ENCODE measurements at regions not wholly inside any gene's neighbourhood (a gene's known extent, or its start where the extent isn't known, plus 50 kb on each side); places are given as distances from the start of the nearest gene placed in this dataset.
A peak's percentile ranks its signal among the peaks of the same experiment; 100 is the strongest.
"Not testable (repeated sequence)": the region's sequence is repeated elsewhere in the genome, so short reads cannot be mapped to it uniquely, and the experiment has no call there.

- DNase-seq (ENCODE audit: low read depth), result no peak
- no peak overlapping the region for H3K4me3 ChIP-seq (ENCODE audit: low read depth, low read length)
Observed at GRCh38 chr6:27775796-27776184, 136.4 kb downstream of the OR2B2 start.

DNA sequence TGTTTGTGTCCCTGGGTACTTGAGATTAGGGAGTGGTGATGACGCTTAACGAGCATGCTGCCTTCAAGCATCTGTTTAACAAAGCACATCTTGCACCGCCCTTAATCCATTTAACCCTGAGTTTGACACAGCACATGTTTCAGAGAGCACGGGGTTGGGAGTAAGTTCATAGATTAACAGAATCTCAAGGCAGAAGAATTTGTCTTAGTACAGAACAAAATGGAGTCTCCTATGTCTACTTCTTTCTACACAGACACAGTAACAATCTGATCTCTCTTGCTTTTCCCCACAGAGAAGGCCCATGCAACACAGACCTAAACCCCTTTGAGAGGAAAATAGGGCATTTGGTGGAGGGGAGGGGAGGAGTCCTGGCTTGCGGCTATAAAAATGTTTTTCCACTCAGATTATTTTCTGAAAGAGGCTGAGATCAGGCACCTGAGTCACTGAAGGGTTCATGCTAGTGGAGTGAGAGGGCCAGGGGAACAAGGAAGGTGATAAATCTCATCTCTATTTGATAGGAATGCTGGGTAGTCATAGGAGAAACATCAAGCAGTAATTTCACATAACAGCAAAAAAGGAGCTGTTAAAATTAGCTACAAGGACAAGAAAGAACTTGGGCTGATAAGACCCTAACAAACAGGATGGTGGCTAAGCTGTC, 136.9 kb downstream of the OR2B2 start:
- DNase-seq (ENCODE audit: low read depth); H3K4me3 ChIP-seq (ENCODE audit: low read depth, low read length): not testable (repeated sequence)

More at GRCh38 chr6:27775796-27776184, 136.4 kb downstream of the OR2B2 start:
- TF ChIP-seq, protein P1, sequence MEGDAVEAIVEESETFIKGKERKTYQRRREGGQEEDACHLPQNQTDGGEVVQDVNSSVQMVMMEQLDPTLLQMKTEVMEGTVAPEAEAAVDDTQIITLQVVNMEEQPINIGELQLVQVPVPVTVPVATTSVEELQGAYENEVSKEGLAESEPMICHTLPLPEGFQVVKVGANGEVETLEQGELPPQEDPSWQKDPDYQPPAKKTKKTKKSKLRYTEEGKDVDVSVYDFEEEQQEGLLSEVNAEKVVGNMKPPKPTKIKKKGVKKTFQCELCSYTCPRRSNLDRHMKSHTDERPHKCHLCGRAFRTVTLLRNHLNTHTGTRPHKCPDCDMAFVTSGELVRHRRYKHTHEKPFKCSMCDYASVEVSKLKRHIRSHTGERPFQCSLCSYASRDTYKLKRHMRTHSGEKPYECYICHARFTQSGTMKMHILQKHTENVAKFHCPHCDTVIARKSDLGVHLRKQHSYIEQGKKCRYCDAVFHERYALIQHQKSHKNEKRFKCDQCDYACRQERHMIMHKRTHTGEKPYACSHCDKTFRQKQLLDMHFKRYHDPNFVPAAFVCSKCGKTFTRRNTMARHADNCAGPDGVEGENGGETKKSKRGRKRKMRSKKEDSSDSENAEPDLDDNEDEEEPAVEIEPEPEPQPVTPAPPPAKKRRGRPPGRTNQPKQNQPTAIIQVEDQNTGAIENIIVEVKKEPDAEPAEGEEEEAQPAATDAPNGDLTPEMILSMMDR (conservative IDR thresholded peaks at IDR 0.05; ENCODE audit: low read depth, low read length), result no peak

- DNase-seq (ENCODE audit: low read depth); H3K4me3 ChIP-seq (ENCODE audit: low read depth, low read length): not testable (repeated sequence)
Observed at GRCh38 chr6:27774264-27774600, 138.0 kb downstream of the OR2B2 start.

DNA sequence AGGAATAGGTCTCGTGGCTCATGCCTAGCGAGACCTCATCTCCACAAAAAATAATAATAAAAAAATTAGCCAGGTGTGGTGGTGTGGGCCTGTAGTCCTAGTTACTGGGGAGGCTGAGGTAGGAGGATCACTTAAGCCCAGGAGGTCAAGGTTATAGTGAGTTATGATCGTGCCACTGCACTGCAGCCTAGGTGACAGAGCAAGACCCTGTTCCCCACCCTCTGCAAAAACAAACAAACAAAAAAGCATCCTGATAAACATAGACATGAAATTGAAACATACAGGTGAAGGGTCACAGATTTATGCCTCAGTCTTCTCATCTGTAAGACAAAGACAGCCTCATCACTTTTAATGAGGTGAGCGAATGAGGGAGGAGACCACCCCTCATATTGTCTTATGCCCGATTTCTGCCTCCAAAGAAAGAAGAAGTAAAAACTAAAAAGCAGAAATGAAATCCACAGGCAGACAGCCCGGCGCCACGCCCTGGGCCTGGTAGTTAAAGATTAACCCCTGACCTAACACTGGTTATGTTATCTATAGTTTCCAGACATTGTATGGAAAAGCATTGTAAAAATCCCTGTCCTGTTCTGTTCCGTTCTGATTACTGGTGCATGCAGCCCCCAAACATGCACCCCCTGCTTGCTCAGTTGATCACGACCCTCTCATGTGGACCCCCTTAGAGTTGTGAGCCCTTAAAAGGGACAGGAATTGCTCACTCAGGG, 138.5 kb downstream of the OR2B2 start:
- DNase-seq (ENCODE audit: low read depth); H3K4me3 ChIP-seq (ENCODE audit: low read depth, low read length): not testable (repeated sequence)

GRCh38 chr6:27772261-27773001, 139.8 kb downstream of the OR2B2 start:
- H3K4me3 ChIP-seq (ENCODE audit: low read depth, low read length), result peak overlapping the region; percentile 22
- no peak for DNase-seq (ENCODE audit: low read depth)
- TF ChIP-seq, protein P1 (conservative IDR thresholded peaks at IDR 0.05; ENCODE audit: low read depth, low read length), result peak; percentile 97

- TF ChIP-seq, protein P1 (conservative IDR thresholded peaks at IDR 0.05; ENCODE audit: low read depth, low read length), result no peak
- no peak for DNase-seq (ENCODE audit: low read depth)
- H3K4me3 ChIP-seq (ENCODE audit: low read depth, low read length), result no peak overlapping the region
Observed at GRCh38 chr6:27771235-27771634, 141.0 kb downstream of the OR2B2 start.

DNA sequence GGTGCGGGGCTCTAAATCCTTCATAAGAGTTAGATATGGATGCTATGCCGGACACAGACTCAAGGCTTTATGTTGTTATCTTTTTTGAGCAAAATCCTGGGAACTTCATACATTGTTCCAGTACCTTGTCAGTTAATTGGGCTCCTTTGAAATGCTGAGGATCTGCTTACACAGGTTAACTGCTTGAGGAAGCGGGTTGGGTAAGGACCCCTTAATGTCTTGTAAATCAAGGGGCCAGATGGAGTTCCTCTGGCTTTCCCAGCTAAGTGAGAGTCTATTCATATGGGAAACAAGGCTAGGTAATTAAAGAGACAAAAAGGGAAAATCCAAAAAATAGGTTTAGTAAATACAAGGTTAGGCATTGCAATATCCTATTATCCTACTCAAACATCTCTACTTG, 141.5 kb downstream of the OR2B2 start:
- TF ChIP-seq, protein P1 (conservative IDR thresholded peaks at IDR 0.05; ENCODE audit: low read depth, low read length), result no peak
- no peak overlapping the region for H3K4me3 ChIP-seq (ENCODE audit: low read depth, low read length)
- no peak for DNase-seq (ENCODE audit: low read depth)

DNA sequence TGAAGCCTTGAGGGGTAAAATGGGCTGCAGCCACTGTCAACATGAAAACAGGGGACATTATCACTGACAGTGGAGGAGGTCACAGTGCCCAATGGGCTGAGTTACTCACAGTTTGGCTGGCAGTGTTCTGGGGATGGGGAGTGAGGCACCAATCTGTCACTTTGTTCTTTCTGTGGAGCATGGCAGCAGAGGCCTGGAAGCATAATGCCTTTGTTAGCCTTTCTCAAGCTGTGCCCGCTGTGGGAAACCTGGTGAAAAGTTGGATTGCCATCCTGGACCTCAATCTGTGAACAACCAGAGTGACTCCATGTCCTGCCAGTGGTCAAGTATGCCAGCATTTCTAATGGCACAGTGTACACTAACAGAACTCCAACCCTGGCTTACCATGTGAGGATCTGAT, 143.6 kb downstream of the OR2B2 start:
- no peak for DNase-seq (ENCODE audit: low read depth)
- TF ChIP-seq, protein P1 (conservative IDR thresholded peaks at IDR 0.05; ENCODE audit: low read depth, low read length), result no peak
- no peak overlapping the region for H3K4me3 ChIP-seq (ENCODE audit: low read depth, low read length)
